H1 (cell line): ENCODE measurements at regions not wholly inside any gene's neighbourhood (a gene's known extent, or its start where the extent isn't known, plus 50 kb on each side); places are given as distances from the start of the nearest gene placed in this dataset.
"Not testable (repeated sequence)": the region's sequence is repeated elsewhere in the genome, so short reads cannot be mapped to it uniquely, and the experiment has no call there.

Experiments used
- CTCF ChIA-PET: fragments of 300-600 bp; sonication (Branson Sonifier 250); formaldehyde crosslinking; loops from one replicate; lab custom pipeline; 2021; ENCODE audit not compliant: partially characterized antibody; lab: Charles Lee
- POLR2A ChIA-PET: fragments of 300-600 bp; sonication (Branson Sonifier 250); formaldehyde crosslinking; loops from one replicate; lab custom pipeline; 2021; ENCODE audit warnings: inconsistent platforms; ENCODE audit not compliant: partially characterized antibody; lab: Charles Lee
- DNase-seq, 2 experiments: peaks; one replicate each; pipeline versions ENCODE4 v3.0.0 to v3.0.0-alpha.2; 2010 to 2022; ENCODE audit warnings: low spot score in 2 of 2, low read depth in 1 of 2, mixed read lengths in 1 of 2
- FAIRE-seq: peaks from 2 replicates; lab custom pipeline; 2011; peaks lifted over from hg19 to GRCh38; lab: Jason Lieb, UNC
- H2AFZ ChIP-seq: 2 replicates; pipeline ENCODE4 v1.8.1; 2012; ENCODE audit warnings: low read length, inconsistent platforms
- H2AK5ac ChIP-seq: 2 replicates; pipeline ENCODE4 v1.6.1; 2013; ENCODE audit warnings: low read depth, low read length
- H2BK120ac ChIP-seq: replicated peaks from 2 replicates; pipeline ENCODE3; 2013; ENCODE audit warnings: low read depth, low read length, inconsistent platforms
- H2BK12ac ChIP-seq: 2 replicates; pipeline ENCODE4 v1.6.1; 2013; ENCODE audit warnings: low read depth, low read length
- H2BK15ac ChIP-seq: 2 replicates; pipeline ENCODE4 v1.6.1; 2013; ENCODE audit warnings: low read length
- H2BK20ac ChIP-seq: 2 replicates; pipeline ENCODE4 v1.6.1; 2013; ENCODE audit warnings: low read length
- H2BK5ac ChIP-seq: 2 replicates; pipeline ENCODE4 v1.6.1; 2013; ENCODE audit warnings: low read depth, low read length
- H3K14ac ChIP-seq: 2 replicates; pipeline ENCODE4 v1.6.1; 2013; ENCODE audit warnings: inconsistent platforms; ENCODE audit not compliant: insufficient read length
- H3K18ac ChIP-seq: 2 replicates; pipeline ENCODE4 v1.6.1; 2013; ENCODE audit warnings: low read length; ENCODE audit errors: extremely low read depth
- H3K23ac ChIP-seq: 2 replicates; pipeline ENCODE4 v1.6.1; 2013; ENCODE audit warnings: inconsistent platforms; ENCODE audit not compliant: insufficient read length
- H3K23me2 ChIP-seq: 2 replicates; pipeline ENCODE4 v1.6.1; 2013; ENCODE audit warnings: low read depth, low read length
- H3K27ac ChIP-seq: 2 replicates; pipeline ENCODE4 v1.6.1; 2011; ENCODE audit warnings: low read depth, low read length, inconsistent platforms
- H3K27me3 ChIP-seq, 4 experiments: replicated peaks in 1 of 4; 1 replicate in 1 of 4; 2 replicates in 3 of 4; pipeline versions ENCODE4 v1.6.1 to v1.8.1; 2011 to 2013; ENCODE audit warnings: low read length in 3 of 4, mild to moderate bottlenecking in 3 of 4, inconsistent platforms in 2 of 4, mixed read lengths in 2 of 4, moderate library complexity in 1 of 4; ENCODE audit not compliant: control insufficient read depth in 3 of 4, insufficient read depth in 3 of 4; ENCODE audit errors: extremely low read depth in 1 of 4
- H3K36me3 ChIP-seq, 4 experiments: 2 replicates each; pipeline versions ENCODE4 v1.6.1 to v1.8.1; 2011 to 2013; ENCODE audit warnings: mild to moderate bottlenecking in 4 of 4, low read length in 3 of 4, moderate library complexity in 2 of 4, control low read depth in 1 of 4, inconsistent platforms in 1 of 4; ENCODE audit not compliant: insufficient read depth in 4 of 4, control insufficient read depth in 2 of 4
- H3K4ac ChIP-seq: replicated peaks from 2 replicates; pipeline ENCODE3; 2013; ENCODE audit warnings: low read length, low read depth, mixed read lengths, inconsistent platforms; ENCODE audit not compliant: insufficient read length
- H3K4me1 ChIP-seq, 4 experiments: replicated peaks in 1 of 4; 1 replicate in 1 of 4; 2 replicates in 3 of 4; pipeline versions ENCODE4 v1.6.1 to v1.8.1; 2011 to 2013; ENCODE audit warnings: low read length in 3 of 4, inconsistent platforms in 2 of 4, mixed read lengths in 1 of 4; ENCODE audit not compliant: insufficient read depth in 4 of 4, control insufficient read depth in 3 of 4
- H3K4me2 ChIP-seq, 2 experiments: 2 replicates each; pipeline versions ENCODE4 v1.6.1 to v1.8.1; 2011 to 2013; ENCODE audit warnings: low read depth in 2 of 2, low read length in 2 of 2, control low read depth in 1 of 2, inconsistent platforms in 1 of 2, mild to moderate bottlenecking in 1 of 2; ENCODE audit not compliant: insufficient read depth in 1 of 2
- H3K4me3 ChIP-seq, 4 experiments: fragments of 200-600, 300-600 bp in 1 of 4; sonication (generic), shearing (Covaris generic), sonication (Bioruptor Twin) in 1 of 4; 2 replicates each; pipeline versions ENCODE4 v1.5.1 to v1.8.1; 2011 to 2016; ENCODE audit warnings: low read length in 4 of 4, low read depth in 3 of 4, control low read depth in 2 of 4, inconsistent platforms in 2 of 4, mild to moderate bottlenecking in 2 of 4, mixed read lengths in 1 of 4, moderate library complexity in 1 of 4; ENCODE audit not compliant: insufficient read depth in 2 of 4; ENCODE audit errors: extremely low read depth in 1 of 4
- H3K56ac ChIP-seq: replicated peaks from 2 replicates; pipeline ENCODE3; 2013; ENCODE audit warnings: low read depth, mild to moderate bottlenecking, mixed read lengths, low read length, inconsistent platforms; ENCODE audit not compliant: insufficient read length
- H3K79me1 ChIP-seq: 2 replicates; pipeline ENCODE4 v1.6.1; 2013; ENCODE audit warnings: low read depth, low read length, control low read depth
- H3K79me2 ChIP-seq, 2 experiments: 2 replicates each; pipeline versions ENCODE4 v1.6.1 to v1.8.1; 2012 to 2013; ENCODE audit warnings: low read length in 2 of 2, mild to moderate bottlenecking in 2 of 2, inconsistent platforms in 1 of 2; ENCODE audit not compliant: insufficient read depth in 2 of 2, control insufficient read depth in 1 of 2
- H3K9ac ChIP-seq, 4 experiments: replicated peaks in 1 of 4; 1 replicate in 1 of 4; 2 replicates in 3 of 4; pipeline versions ENCODE4 v1.6.1 to v1.8.1; 2011 to 2013; ENCODE audit warnings: low read depth in 3 of 4, low read length in 3 of 4, control low read depth in 2 of 4, mild to moderate bottlenecking in 2 of 4, moderate library complexity in 2 of 4, inconsistent platforms in 1 of 4; ENCODE audit errors: extremely low read depth in 1 of 4
- H3K9me3 ChIP-seq, 2 experiments: 2 replicates each; pipeline versions ENCODE4 v1.6.1 to v1.8.1; 2012 to 2013; ENCODE audit warnings: mild to moderate bottlenecking in 2 of 2, moderate library complexity in 2 of 2, control low read depth in 1 of 2, inconsistent platforms in 1 of 2, low read depth in 1 of 2, low read length in 1 of 2, mixed read lengths in 1 of 2; ENCODE audit not compliant: insufficient read depth in 2 of 2
- H4K20me1 ChIP-seq, 2 experiments: replicated peaks in 1 of 2; 2 replicates each; pipeline versions ENCODE3 to v1.8.1; 2011 to 2013; ENCODE audit warnings: inconsistent platforms in 2 of 2, low read length in 2 of 2, mild to moderate bottlenecking in 1 of 2; ENCODE audit not compliant: insufficient read depth in 2 of 2, control insufficient read depth in 1 of 2
- H4K5ac ChIP-seq: 2 replicates; pipeline ENCODE4 v1.6.1; 2013; ENCODE audit warnings: low read length, low read depth, mixed read lengths, inconsistent platforms; ENCODE audit not compliant: insufficient read length
- H4K8ac ChIP-seq: 2 replicates; pipeline ENCODE4 v1.8.0; 2013; ENCODE audit warnings: mild to moderate bottlenecking, moderate library complexity, low read length, inconsistent platforms; ENCODE audit not compliant: insufficient read depth; ENCODE audit errors: extremely low read depth
- H4K91ac ChIP-seq: replicated peaks from 2 replicates; pipeline ENCODE3; 2013; ENCODE audit warnings: low read length, mixed read lengths, inconsistent platforms; ENCODE audit not compliant: insufficient read length
- ASH2L ChIP-seq: fragments of 200-600, 300-600 bp; sonication (generic); IDR thresholded peaks from one replicate; pipeline ENCODE4 v1.7.1; 2017; ENCODE audit warnings: low read length
- WGBS, 2 experiments: shearing (Covaris generic) in 1 of 2; methylation state at CpG; one replicate each; pipeline versions ENCODE4 v1.1.6 to v1.1.7; 2013 to 2015; ENCODE audit warnings: low lambda C conversion rate in 2 of 2, mixed read lengths in 2 of 2, inconsistent platforms in 1 of 2, low coverage in 1 of 2, missing lambda C conversion rate in 1 of 2; ENCODE audit not compliant: insufficient replicate concordance in 2 of 2, insufficient coverage in 1 of 2, insufficient read length in 1 of 2; ENCODE audit errors: extremely low coverage in 1 of 2, missing lambda C conversion rate in 1 of 2; 5-methylcytosine and 5-hydroxymethylcytosine counted together

DNA sequence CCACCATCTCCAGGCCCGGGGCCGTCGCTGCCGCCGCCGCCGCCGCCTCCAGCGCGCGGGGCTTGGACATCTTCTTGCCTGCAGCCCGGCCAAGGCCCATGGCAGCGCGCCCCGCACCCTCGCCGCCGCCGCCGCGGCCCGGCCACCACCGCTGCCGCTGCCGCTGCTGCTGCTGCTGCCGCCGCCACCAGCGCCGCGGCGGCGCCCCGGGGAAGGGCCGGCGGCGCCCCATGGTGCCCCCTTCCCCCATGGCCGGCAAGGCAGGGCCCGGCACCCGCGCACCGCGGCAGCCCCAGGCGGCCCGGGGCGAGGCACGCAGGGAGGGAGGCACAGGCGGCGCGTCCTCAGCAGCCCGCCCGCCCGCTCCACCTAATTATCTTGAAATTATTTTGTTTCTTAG is 3057.4 kb downstream of the RPIA start (continued):
- TF ChIP-seq ASH2L, result no peak

GRCh38 chr2:91749665-91750064 is 3058.2 kb downstream of the RPIA start:
- CTCF ChIA-PET, H2BK120ac ChIP-seq, H3K14ac ChIP-seq, H3K79me1 ChIP-seq, FAIRE-seq, H3K23me2 ChIP-seq, H3K4me1 ChIP-seq, H4K20me1 ChIP-seq, H3K79me2 ChIP-seq, H2BK12ac ChIP-seq, H3K36me3 ChIP-seq, H2BK20ac ChIP-seq, H2BK15ac ChIP-seq, H3K27me3 ChIP-seq, H3K4me3 ChIP-seq, POLR2A ChIA-PET, H3K9ac ChIP-seq, H3K4me2 ChIP-seq, H3K56ac ChIP-seq, H3K23ac ChIP-seq, H4K91ac ChIP-seq, H4K5ac ChIP-seq, H2BK5ac ChIP-seq, H2AFZ ChIP-seq, H3K18ac ChIP-seq, H3K27ac ChIP-seq, H3K4ac ChIP-seq, DNase-seq, H2AK5ac ChIP-seq, H4K8ac ChIP-seq: not testable (repeated sequence)
- H3K9me3 ChIP-seq, result peaks cover 0 to 37% of the 10 kb centered on the region in 2 experiments; a peak in 2 of 4 replicates
- 91% methylated on average over 7 of the region's 12 CpGs; no CpG with 5 or more reads in 1 of the 2 experiments for whole genome bisulfite sequencing, 2 experiments
